H1 (cell line): ENCODE measurements at regions not wholly inside any gene's neighbourhood (a gene's known extent, or its start where the extent isn't known, plus 50 kb on each side); places are given as distances from the start of the nearest gene placed in this dataset.

Source experiments
- CTCF ChIA-PET: fragments of 300-600 bp; sonication (Branson Sonifier 250); formaldehyde crosslinking; loops from one replicate; lab custom pipeline; 2021; ENCODE audit not compliant: partially characterized antibody; lab: Charles Lee
- POLR2A ChIA-PET: fragments of 300-600 bp; sonication (Branson Sonifier 250); formaldehyde crosslinking; loops from one replicate; lab custom pipeline; 2021; ENCODE audit warnings: inconsistent platforms; ENCODE audit not compliant: partially characterized antibody; lab: Charles Lee
- DNase-seq, 2 experiments: peaks; one replicate each; pipeline versions ENCODE4 v3.0.0 to v3.0.0-alpha.2; 2010 to 2022; ENCODE audit warnings: low spot score in 2 of 2, low read depth in 1 of 2, mixed read lengths in 1 of 2
- FAIRE-seq: peaks from 2 replicates; lab custom pipeline; 2011; peaks lifted over from hg19 to GRCh38; lab: Jason Lieb, UNC
- H2AFZ ChIP-seq: 2 replicates; pipeline ENCODE4 v1.8.1; 2012; ENCODE audit warnings: low read length, inconsistent platforms
- H2AK5ac ChIP-seq: 2 replicates; pipeline ENCODE4 v1.6.1; 2013; ENCODE audit warnings: low read depth, low read length
- H2BK120ac ChIP-seq: replicated peaks from 2 replicates; pipeline ENCODE3; 2013; ENCODE audit warnings: low read depth, low read length, inconsistent platforms
- H2BK12ac ChIP-seq: 2 replicates; pipeline ENCODE4 v1.6.1; 2013; ENCODE audit warnings: low read depth, low read length
- H2BK15ac ChIP-seq: 2 replicates; pipeline ENCODE4 v1.6.1; 2013; ENCODE audit warnings: low read length
- H2BK20ac ChIP-seq: 2 replicates; pipeline ENCODE4 v1.6.1; 2013; ENCODE audit warnings: low read length
- H2BK5ac ChIP-seq: 2 replicates; pipeline ENCODE4 v1.6.1; 2013; ENCODE audit warnings: low read depth, low read length
- H3K14ac ChIP-seq: 2 replicates; pipeline ENCODE4 v1.6.1; 2013; ENCODE audit warnings: inconsistent platforms; ENCODE audit not compliant: insufficient read length
- H3K18ac ChIP-seq: 2 replicates; pipeline ENCODE4 v1.6.1; 2013; ENCODE audit warnings: low read length; ENCODE audit errors: extremely low read depth
- H3K23ac ChIP-seq: 2 replicates; pipeline ENCODE4 v1.6.1; 2013; ENCODE audit warnings: inconsistent platforms; ENCODE audit not compliant: insufficient read length
- H3K23me2 ChIP-seq: 2 replicates; pipeline ENCODE4 v1.6.1; 2013; ENCODE audit warnings: low read depth, low read length
- H3K27ac ChIP-seq: 2 replicates; pipeline ENCODE4 v1.6.1; 2011; ENCODE audit warnings: low read depth, low read length, inconsistent platforms
- H3K27me3 ChIP-seq, 4 experiments: replicated peaks in 1 of 4; 1 replicate in 1 of 4; 2 replicates in 3 of 4; pipeline versions ENCODE4 v1.6.1 to v1.8.1; 2011 to 2013; ENCODE audit warnings: low read length in 3 of 4, mild to moderate bottlenecking in 3 of 4, inconsistent platforms in 2 of 4, mixed read lengths in 2 of 4, moderate library complexity in 1 of 4; ENCODE audit not compliant: control insufficient read depth in 3 of 4, insufficient read depth in 3 of 4; ENCODE audit errors: extremely low read depth in 1 of 4
- H3K36me3 ChIP-seq, 4 experiments: 2 replicates each; pipeline versions ENCODE4 v1.6.1 to v1.8.1; 2011 to 2013; ENCODE audit warnings: mild to moderate bottlenecking in 4 of 4, low read length in 3 of 4, moderate library complexity in 2 of 4, control low read depth in 1 of 4, inconsistent platforms in 1 of 4; ENCODE audit not compliant: insufficient read depth in 4 of 4, control insufficient read depth in 2 of 4
- H3K4ac ChIP-seq: replicated peaks from 2 replicates; pipeline ENCODE3; 2013; ENCODE audit warnings: low read length, low read depth, mixed read lengths, inconsistent platforms; ENCODE audit not compliant: insufficient read length
- H3K4me1 ChIP-seq, 4 experiments: replicated peaks in 1 of 4; 1 replicate in 1 of 4; 2 replicates in 3 of 4; pipeline versions ENCODE4 v1.6.1 to v1.8.1; 2011 to 2013; ENCODE audit warnings: low read length in 3 of 4, inconsistent platforms in 2 of 4, mixed read lengths in 1 of 4; ENCODE audit not compliant: insufficient read depth in 4 of 4, control insufficient read depth in 3 of 4
- H3K4me2 ChIP-seq, 2 experiments: 2 replicates each; pipeline versions ENCODE4 v1.6.1 to v1.8.1; 2011 to 2013; ENCODE audit warnings: low read depth in 2 of 2, low read length in 2 of 2, control low read depth in 1 of 2, inconsistent platforms in 1 of 2, mild to moderate bottlenecking in 1 of 2; ENCODE audit not compliant: insufficient read depth in 1 of 2
- H3K4me3 ChIP-seq, 4 experiments: fragments of 200-600, 300-600 bp in 1 of 4; sonication (generic), shearing (Covaris generic), sonication (Bioruptor Twin) in 1 of 4; 2 replicates each; pipeline versions ENCODE4 v1.5.1 to v1.8.1; 2011 to 2016; ENCODE audit warnings: low read length in 4 of 4, low read depth in 3 of 4, control low read depth in 2 of 4, inconsistent platforms in 2 of 4, mild to moderate bottlenecking in 2 of 4, mixed read lengths in 1 of 4, moderate library complexity in 1 of 4; ENCODE audit not compliant: insufficient read depth in 2 of 4; ENCODE audit errors: extremely low read depth in 1 of 4
- H3K56ac ChIP-seq: replicated peaks from 2 replicates; pipeline ENCODE3; 2013; ENCODE audit warnings: low read depth, mild to moderate bottlenecking, mixed read lengths, low read length, inconsistent platforms; ENCODE audit not compliant: insufficient read length
- H3K79me1 ChIP-seq: 2 replicates; pipeline ENCODE4 v1.6.1; 2013; ENCODE audit warnings: low read depth, low read length, control low read depth
- H3K79me2 ChIP-seq, 2 experiments: 2 replicates each; pipeline versions ENCODE4 v1.6.1 to v1.8.1; 2012 to 2013; ENCODE audit warnings: low read length in 2 of 2, mild to moderate bottlenecking in 2 of 2, inconsistent platforms in 1 of 2; ENCODE audit not compliant: insufficient read depth in 2 of 2, control insufficient read depth in 1 of 2
- H3K9ac ChIP-seq, 4 experiments: replicated peaks in 1 of 4; 1 replicate in 1 of 4; 2 replicates in 3 of 4; pipeline versions ENCODE4 v1.6.1 to v1.8.1; 2011 to 2013; ENCODE audit warnings: low read depth in 3 of 4, low read length in 3 of 4, control low read depth in 2 of 4, mild to moderate bottlenecking in 2 of 4, moderate library complexity in 2 of 4, inconsistent platforms in 1 of 4; ENCODE audit errors: extremely low read depth in 1 of 4
- H3K9me3 ChIP-seq, 2 experiments: 2 replicates each; pipeline versions ENCODE4 v1.6.1 to v1.8.1; 2012 to 2013; ENCODE audit warnings: mild to moderate bottlenecking in 2 of 2, moderate library complexity in 2 of 2, control low read depth in 1 of 2, inconsistent platforms in 1 of 2, low read depth in 1 of 2, low read length in 1 of 2, mixed read lengths in 1 of 2; ENCODE audit not compliant: insufficient read depth in 2 of 2
- H4K20me1 ChIP-seq, 2 experiments: replicated peaks in 1 of 2; 2 replicates each; pipeline versions ENCODE3 to v1.8.1; 2011 to 2013; ENCODE audit warnings: inconsistent platforms in 2 of 2, low read length in 2 of 2, mild to moderate bottlenecking in 1 of 2; ENCODE audit not compliant: insufficient read depth in 2 of 2, control insufficient read depth in 1 of 2
- H4K5ac ChIP-seq: 2 replicates; pipeline ENCODE4 v1.6.1; 2013; ENCODE audit warnings: low read length, low read depth, mixed read lengths, inconsistent platforms; ENCODE audit not compliant: insufficient read length
- H4K8ac ChIP-seq: 2 replicates; pipeline ENCODE4 v1.8.0; 2013; ENCODE audit warnings: mild to moderate bottlenecking, moderate library complexity, low read length, inconsistent platforms; ENCODE audit not compliant: insufficient read depth; ENCODE audit errors: extremely low read depth
- H4K91ac ChIP-seq: replicated peaks from 2 replicates; pipeline ENCODE3; 2013; ENCODE audit warnings: low read length, mixed read lengths, inconsistent platforms; ENCODE audit not compliant: insufficient read length
- TEAD4 ChIP-seq: IDR thresholded peaks from 2 replicates; pipeline ENCODE4 v1.6.1; 2012; ENCODE audit warnings: low read depth, low read length, inconsistent platforms, mixed read lengths
- ZNF274 ChIP-seq: IDR thresholded peaks from 2 replicates; pipeline ENCODE4 v1.7.0; 2012; ENCODE audit warnings: low read length, borderline replicate concordance; ENCODE audit errors: extremely low read depth
- WGBS, 2 experiments: shearing (Covaris generic) in 1 of 2; methylation state at CpG; one replicate each; pipeline versions ENCODE4 v1.1.6 to v1.1.7; 2013 to 2015; ENCODE audit warnings: low lambda C conversion rate in 2 of 2, mixed read lengths in 2 of 2, inconsistent platforms in 1 of 2, low coverage in 1 of 2, missing lambda C conversion rate in 1 of 2; ENCODE audit not compliant: insufficient replicate concordance in 2 of 2, insufficient coverage in 1 of 2, insufficient read length in 1 of 2; ENCODE audit errors: extremely low coverage in 1 of 2, missing lambda C conversion rate in 1 of 2; 5-methylcytosine and 5-hydroxymethylcytosine counted together

GRCh38 chr16:17598968-17599367 lies 128.2 kb upstream of the XYLT1 start:
- Histone ChIP-seq H3K27ac (no peak overlapping the region), H2AFZ (no peak overlapping the region), H3K79me1 (no peaks in the 10 kb centered on the region), H3K23me2 (no peaks in the 10 kb centered on the region), H2BK120ac (no peak overlapping the region), H3K79me2 (no peaks in the 10 kb centered on the region), H2BK20ac (no peak overlapping the region), H4K5ac (no peak overlapping the region), H4K20me1 (no peaks in the 10 kb centered on the region), H3K23ac (no peak overlapping the region), H3K4me1 (no peaks in the 10 kb centered on the region), H3K27me3 (no peaks in the 10 kb centered on the region), H3K4ac (no peak overlapping the region), H4K8ac (no peak overlapping the region), H3K4me3 (no peak overlapping the region), H3K56ac (no peak overlapping the region), H2AK5ac (no peak overlapping the region), H2BK12ac (no peak overlapping the region), H3K36me3 (no peaks in the 10 kb centered on the region), H2BK5ac (no peak overlapping the region), H3K14ac (no peak overlapping the region), H3K4me2 (no peak overlapping the region), H4K91ac (no peak overlapping the region), H3K9ac (no peak overlapping the region), H2BK15ac (no peak overlapping the region), H3K18ac (no peak overlapping the region), H3K9me3 (peaks cover 4 to 6% of the 10 kb centered on the region in 2 experiments; a peak in 2 of 4 replicates)
- FAIRE-seq (no peak), DNase-seq (no peak)
- TF ChIP-seq ZNF274: peak; percentile 71
- no peak for TF ChIP-seq TEAD4
- ChIA-PET POLR2A (no interaction called here), CTCF (interaction anchor here (1.4 kb wide), 1 partner anchor 14 kb away, joined by 4 read pairs; no protein-coding TSS in a partner anchor)
- WGBS, 2 experiments: 88% methylated on average over 1 of the region's 1 CpG; no CpG with 5 or more reads in 1 of the 2 experiments
